NAMALWA (cell line): ENCODE measurements at regions not wholly inside any gene's neighbourhood (a gene's known extent, or its start where the extent isn't known, plus 50 kb on each side); places are given as distances from the start of the nearest gene placed in this dataset.

Source experiments
- DNase-seq: peaks from one replicate; pipeline ENCODE4 v3.0.0-alpha.2; 2015; ENCODE audit warnings: low spot score

GRCh38 chr5:56459394-56460194 lies 226.5 kb upstream of the ANKRD55 start:
- DNase-seq: no peak

GRCh38 chr5:56457887-56458812 lies 225.0 kb upstream of the ANKRD55 start:
- DNase-seq: no peak

- no peak for DNase-seq
These were observed 222.9 kb upstream of the ANKRD55 start for GRCh38 chr5:56456002-56456401.

GRCh38 chr5:56455417-56455816 lies 222.3 kb upstream of the ANKRD55 start:
- no peak for DNase-seq

- no peak for DNase-seq
These were observed 221.2 kb upstream of the ANKRD55 start for GRCh38 chr5:56454219-56454862.

- DNase-seq: no peak
These were observed 218.6 kb upstream of the ANKRD55 start for GRCh38 chr5:56451742-56452141.

GRCh38 chr5:56450766-56451165 lies 217.6 kb upstream of the ANKRD55 start:
- DNase-seq: no peak

GRCh38 chr5:56449071-56449640 lies 216.0 kb upstream of the ANKRD55 start:
- DNase-seq: no peak

- DNase-seq: no peak
These were observed 214.5 kb upstream of the ANKRD55 start for GRCh38 chr5:56447656-56448055.

GRCh38 chr5:56447232-56447631 lies 214.1 kb upstream of the ANKRD55 start:
- no peak for DNase-seq

- no peak for DNase-seq
These were observed 213.6 kb upstream of the ANKRD55 start for GRCh38 chr5:56446728-56447127.

- DNase-seq: no peak
These were observed 210.7 kb upstream of the ANKRD55 start for GRCh38 chr5:56443826-56444225.

- no peak for DNase-seq
These were observed 208.0 kb upstream of the ANKRD55 start for GRCh38 chr5:56440871-56441740.

GRCh38 chr5:56434986-56435385 lies 201.9 kb upstream of the ANKRD55 start:
- no peak for DNase-seq

GRCh38 chr5:56433039-56433617 lies 200.0 kb upstream of the ANKRD55 start:
- no peak for DNase-seq

- DNase-seq: no peak
These were observed 199.2 kb upstream of the ANKRD55 start for GRCh38 chr5:56432321-56432720.

GRCh38 chr5:56430422-56430821 lies 197.3 kb upstream of the ANKRD55 start:
- no peak for DNase-seq

- no peak for DNase-seq
These were observed 196.0 kb upstream of the ANKRD55 start for GRCh38 chr5:56429110-56429561.

- no peak for DNase-seq
These were observed 193.6 kb upstream of the ANKRD55 start for GRCh38 chr5:56426693-56427092.

GRCh38 chr5:56422076-56422762 lies 189.1 kb upstream of the ANKRD55 start:
- DNase-seq: no peak
